RWPE1 (cell line): ENCODE measurements at regions not wholly inside any gene's neighbourhood (a gene's known extent, or its start where the extent isn't known, plus 50 kb on each side); places are given as distances from the start of the nearest gene placed in this dataset.

Experiments used
- CTCF ChIA-PET: fragments of 350-600 bp; sonication (Branson Sonifier 250); formaldehyde crosslinking; extraction: SDS; loops from one replicate; lab custom pipeline; 2021; lab: Yijun Ruan, JAX
- POLR2A ChIA-PET: fragments of 400-600 bp; formaldehyde crosslinking; extraction: SDS; loops from one replicate; lab custom pipeline; 2020; ENCODE audit warnings: antibody characterized with exemption; ENCODE audit not compliant: low non-redundant PET; lab: Yijun Ruan, JAX
- DNase-seq: peaks from one replicate; pipeline ENCODE4 v3.0.0; 2012; ENCODE audit warnings: low spot score
- H3K27ac ChIP-seq: fragments of 450-650 bp; 2 replicates; pipeline ENCODE4 v1.5.1; 2017
- TF ChIP-seq, protein P1 (sequence below): fragments of 450-650 bp; conservative IDR thresholded peaks from 2 replicates; pipeline ENCODE4 v1.5.1; 2017; ENCODE audit warnings: low read depth, mild to moderate bottlenecking

DNA sequence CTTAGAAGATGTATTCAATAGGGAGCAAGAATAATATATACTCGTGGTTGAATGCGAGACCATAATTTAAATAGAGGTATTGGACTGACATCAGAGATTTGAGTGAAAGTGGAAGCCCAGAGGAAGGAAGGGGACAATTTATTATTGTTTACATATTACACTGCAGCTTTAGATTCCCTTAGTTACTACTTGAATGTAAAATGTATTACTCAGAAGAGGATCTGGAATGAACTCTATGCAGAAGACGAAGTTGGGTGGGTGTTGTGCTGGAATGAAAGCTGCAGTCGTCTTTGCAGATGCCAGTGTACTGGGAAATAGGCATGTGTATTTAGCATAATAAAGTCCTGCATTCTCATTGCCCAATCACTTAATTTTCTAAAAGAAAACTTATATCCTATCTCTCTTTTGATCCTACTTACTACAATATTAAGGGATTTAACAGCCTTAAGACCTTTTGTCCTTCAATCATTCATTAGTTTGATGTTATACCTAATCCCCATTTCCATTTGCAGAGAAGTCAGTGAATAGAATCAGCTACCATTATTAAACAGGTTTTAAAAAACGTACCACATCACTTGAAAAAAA, 570.7 kb upstream of the WWC1 start:
- ChIA-PET CTCF (interaction anchor here (0.7 kb wide), 1 partner anchor 250 kb away, joined by 3 read pairs; no protein-coding TSS in a partner anchor), POLR2A (no interaction called here)
- no peak overlapping the region for H3K27ac ChIP-seq
- TF ChIP-seq, protein P1, sequence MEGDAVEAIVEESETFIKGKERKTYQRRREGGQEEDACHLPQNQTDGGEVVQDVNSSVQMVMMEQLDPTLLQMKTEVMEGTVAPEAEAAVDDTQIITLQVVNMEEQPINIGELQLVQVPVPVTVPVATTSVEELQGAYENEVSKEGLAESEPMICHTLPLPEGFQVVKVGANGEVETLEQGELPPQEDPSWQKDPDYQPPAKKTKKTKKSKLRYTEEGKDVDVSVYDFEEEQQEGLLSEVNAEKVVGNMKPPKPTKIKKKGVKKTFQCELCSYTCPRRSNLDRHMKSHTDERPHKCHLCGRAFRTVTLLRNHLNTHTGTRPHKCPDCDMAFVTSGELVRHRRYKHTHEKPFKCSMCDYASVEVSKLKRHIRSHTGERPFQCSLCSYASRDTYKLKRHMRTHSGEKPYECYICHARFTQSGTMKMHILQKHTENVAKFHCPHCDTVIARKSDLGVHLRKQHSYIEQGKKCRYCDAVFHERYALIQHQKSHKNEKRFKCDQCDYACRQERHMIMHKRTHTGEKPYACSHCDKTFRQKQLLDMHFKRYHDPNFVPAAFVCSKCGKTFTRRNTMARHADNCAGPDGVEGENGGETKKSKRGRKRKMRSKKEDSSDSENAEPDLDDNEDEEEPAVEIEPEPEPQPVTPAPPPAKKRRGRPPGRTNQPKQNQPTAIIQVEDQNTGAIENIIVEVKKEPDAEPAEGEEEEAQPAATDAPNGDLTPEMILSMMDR = no peak
- no peak for DNase-seq

DNA sequence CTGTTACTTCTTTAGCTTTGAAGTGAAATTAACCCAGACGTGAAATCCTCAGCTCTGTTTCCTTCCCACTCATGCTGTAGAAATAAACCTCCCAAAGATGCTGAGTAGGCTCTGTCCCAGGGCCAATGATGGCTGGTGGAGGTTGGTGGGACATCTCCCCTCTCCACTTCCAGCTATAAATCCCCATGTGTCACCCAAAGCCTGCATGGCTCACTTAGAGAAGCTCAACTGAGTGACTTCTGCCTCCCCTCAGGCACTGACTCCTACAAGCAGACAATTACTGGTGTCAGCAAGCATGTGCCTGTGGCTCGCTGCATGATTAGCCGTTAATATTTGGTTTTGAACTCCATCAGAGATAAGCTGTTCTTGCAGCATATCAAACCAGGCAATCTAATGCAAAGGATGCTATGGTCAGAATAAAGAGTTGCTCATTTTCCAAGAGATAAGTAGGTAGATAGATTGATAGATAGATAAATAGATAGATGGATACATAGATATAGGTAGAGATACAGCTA, 569.5 kb upstream of the WWC1 start:
- ChIA-PET CTCF (interaction anchor here (0.5 to 1.5 kb wide), 7 partner anchors 11 to 743 kb away, joined by 3 to 6 read pairs (median 5); no protein-coding TSS in a partner anchor), POLR2A (no interaction called here)
- no peak for DNase-seq
- H3K27ac ChIP-seq = no peak overlapping the region
- TF ChIP-seq, protein P1 = no peak

DNA sequence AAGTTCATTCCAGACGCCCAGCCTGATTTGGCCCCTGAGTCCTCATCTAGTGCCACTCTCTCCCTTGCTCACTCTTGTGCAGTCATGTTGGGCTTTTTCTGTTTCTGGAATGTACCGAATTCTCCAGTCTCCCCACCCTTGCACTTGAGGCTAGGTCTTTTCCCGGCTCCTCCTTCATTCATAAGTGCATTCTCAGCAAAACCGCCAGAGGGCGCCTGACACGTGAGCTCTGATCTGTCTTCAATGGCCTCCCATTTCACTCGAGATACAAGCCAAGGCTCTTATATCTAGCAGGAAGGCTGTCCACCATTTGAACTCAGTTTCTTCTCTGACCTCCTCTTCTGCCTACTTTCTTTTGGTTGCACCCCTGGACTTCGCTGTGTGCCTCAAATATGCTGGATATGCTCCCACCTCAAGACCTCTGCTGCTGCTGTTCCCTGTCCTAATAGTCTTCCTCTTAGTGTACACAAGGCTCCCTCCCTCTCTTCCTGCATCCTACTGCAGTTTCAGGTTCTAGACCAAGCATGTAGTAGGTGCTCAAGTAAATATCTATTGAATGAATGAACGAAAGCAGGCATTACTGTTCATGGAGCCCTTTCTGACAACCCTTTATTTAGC, 568.1 kb upstream of the WWC1 start:
- DNase-seq = peak; percentile 91
- TF ChIP-seq, protein P1 = peak; percentile 92
- ChIA-PET CTCF (interaction anchor here (0.6 to 1.5 kb wide), 20 partner anchors 18 to 334 kb away, joined by 3 to 5 read pairs (median 4); no protein-coding TSS in a partner anchor), POLR2A (interaction anchor here (0.6 kb wide), 1 partner anchor 59 kb away, joined by 3 read pairs; no protein-coding TSS in a partner anchor)
- peak overlapping the region; percentile 49; the same call in 1 of the 2 replicates for H3K27ac ChIP-seq

DNA sequence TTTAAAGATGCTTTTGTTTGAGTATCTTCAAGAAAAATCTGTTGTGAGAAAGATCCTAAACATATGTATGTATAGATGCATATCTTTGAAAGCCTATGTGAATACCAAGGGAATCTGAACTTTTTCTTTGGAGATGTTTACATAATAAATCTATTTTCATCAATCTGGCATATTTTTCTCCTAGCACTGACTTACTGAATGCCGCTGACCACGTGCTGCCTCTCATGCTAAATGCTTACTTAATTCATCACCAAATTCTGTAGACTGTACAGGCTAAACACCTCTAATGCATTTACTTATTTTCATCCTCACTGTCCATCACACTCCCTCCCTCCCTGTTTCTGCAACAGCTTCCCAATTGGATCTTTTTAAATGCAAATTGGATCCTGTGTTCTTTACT, 566.2 kb upstream of the WWC1 start:
- no peak for DNase-seq
- H3K27ac ChIP-seq = no peak overlapping the region
- ChIA-PET CTCF (no interaction called here), POLR2A (no interaction called here)
- TF ChIP-seq, protein P1 = no peak

DNA sequence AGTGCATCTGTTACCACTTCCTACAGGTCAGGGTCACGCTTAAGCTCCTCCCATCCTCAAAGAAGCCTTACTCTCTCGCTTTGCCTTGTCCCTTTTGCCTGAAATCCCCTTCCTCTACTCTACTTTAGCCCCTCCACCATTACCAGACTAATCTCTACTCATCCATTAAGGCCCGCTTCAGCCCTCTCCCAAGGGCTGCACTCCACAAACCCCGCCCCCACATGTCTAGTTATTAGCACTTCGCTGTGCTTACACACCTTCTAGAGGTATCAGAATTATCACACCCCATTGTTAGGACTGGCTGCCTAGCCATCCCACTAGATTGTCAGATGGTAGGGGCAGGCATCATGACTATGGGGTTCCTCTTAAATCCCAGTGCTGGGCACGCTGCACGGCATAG, 565.7 kb upstream of the WWC1 start:
- POLR2A ChIA-PET = interaction anchor here (0.6 kb wide), 1 partner anchor 271 kb away, joined by 3 read pairs; no protein-coding TSS in a partner anchor
- CTCF ChIA-PET = no interaction called here
- TF ChIP-seq, protein P1 = no peak
- DNase-seq = no peak
- H3K27ac ChIP-seq = no peak overlapping the region

DNA sequence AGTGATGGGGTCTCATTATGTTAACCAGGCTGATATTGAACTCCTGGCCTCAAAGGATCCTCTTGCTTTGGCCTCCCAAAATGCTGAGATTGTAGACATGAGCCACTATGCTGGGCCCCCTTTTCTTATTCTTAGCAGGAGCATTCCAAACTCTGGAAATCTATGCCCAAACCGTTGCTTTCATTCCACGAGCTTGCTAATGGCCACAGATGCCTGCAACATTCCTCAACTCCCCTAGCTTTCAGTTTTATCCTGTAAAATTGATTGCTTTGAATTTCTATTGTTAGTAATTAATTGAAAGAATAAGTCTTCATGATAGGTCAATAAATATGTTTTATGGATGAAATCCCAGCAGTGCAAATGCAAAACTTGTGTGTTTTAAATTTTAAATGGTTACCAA, 564.8 kb upstream of the WWC1 start:
- TF ChIP-seq, protein P1 = no peak
- POLR2A ChIA-PET = no interaction called here
- no peak for DNase-seq
- CTCF ChIA-PET = interaction anchor here (0.6 to 0.7 kb wide), 3 partner anchors 83 to 1251 kb away, joined by 3 to 6 read pairs (median 4); no protein-coding TSS in a partner anchor
- no peak overlapping the region for H3K27ac ChIP-seq
